ENCODE measurements at regions not wholly inside any gene's neighbourhood (a gene's known extent, or its start where the extent isn't known, plus 50 kb on each side); places are given as distances from the start of the nearest gene placed in this dataset.

GRCh38 chr22:49183826-49184216 lies 643.9 kb downstream of the BRD1 start:
- TF ChIP-seq CTCF (IDR thresholded peaks at IDR 0.05 in 2 of 3, conservative IDR thresholded peaks at IDR 0.05 in 1 of 3; ENCODE audit: borderline replicate concordance in 1 of 3, insufficient read depth in 1 of 3, low read depth in 2 of 3, low read length in 2 of 3), result no peak
- TF ChIP-seq JUND (IDR thresholded peaks at IDR 0.05), result no peak
